GM12878 (cell line): ENCODE measurements at regions not wholly inside any gene's neighbourhood (a gene's known extent, or its start where the extent isn't known, plus 50 kb on each side); places are given as distances from the start of the nearest gene placed in this dataset.

ENCODE experiments used
- BHLHE40 ChIP-seq, 2 experiments: fragments of 450-650 bp in 1 of 2; IDR thresholded peaks; 2 replicates each; pipeline ENCODE4 v1.6.1; 2011 to 2017; ENCODE audit warnings: low read depth in 2 of 2, borderline replicate concordance in 1 of 2, improper control_type of control experiment in 1 of 2, low read length in 1 of 2, mild to moderate bottlenecking in 1 of 2
- EZH2 ChIP-seq: IDR thresholded peaks from 2 replicates; pipeline ENCODE4 v1.6.1; 2012; ENCODE audit warnings: low read depth, mild to moderate bottlenecking, control low read depth, inconsistent platforms, low read length, borderline replicate concordance; ENCODE audit not compliant: control insufficient read depth
- FOXK2 ChIP-seq: fragments of 450-650 bp; IDR thresholded peaks from 2 replicates; pipeline ENCODE4 v1.6.1; 2017; ENCODE audit warnings: mild to moderate bottlenecking, moderate library complexity
- POLR2A ChIP-seq: IDR thresholded peaks from 2 replicates; pipeline ENCODE4 v1.6.1; 2011; ENCODE audit warnings: low read depth, mild to moderate bottlenecking, low read length
- RUNX3 ChIP-seq: IDR thresholded peaks from 2 replicates; pipeline ENCODE4 v1.6.1; 2012; ENCODE audit warnings: low read length, inconsistent platforms
- TF ChIP-seq, protein P1 (sequence below): IDR thresholded peaks from 2 replicates; pipeline ENCODE4 v1.6.1; 2012; ENCODE audit warnings: low read depth, low read length, improper control_type of control experiment
- TF ChIP-seq, protein P2 (sequence below), 3 experiments: IDR thresholded peaks in 2 of 3; conservative IDR thresholded peaks in 1 of 3; 2 replicates each; pipeline ENCODE4 v1.5.1; 2011; ENCODE audit warnings: low read depth in 3 of 3, low read length in 3 of 3, mild to moderate bottlenecking in 3 of 3, control low read depth in 2 of 3, moderate library complexity in 2 of 3, inconsistent platforms in 1 of 3, mixed read lengths in 1 of 3; ENCODE audit not compliant: control insufficient read depth in 2 of 3, insufficient read depth in 1 of 3; ENCODE audit errors: extremely low read depth in 1 of 3

DNA sequence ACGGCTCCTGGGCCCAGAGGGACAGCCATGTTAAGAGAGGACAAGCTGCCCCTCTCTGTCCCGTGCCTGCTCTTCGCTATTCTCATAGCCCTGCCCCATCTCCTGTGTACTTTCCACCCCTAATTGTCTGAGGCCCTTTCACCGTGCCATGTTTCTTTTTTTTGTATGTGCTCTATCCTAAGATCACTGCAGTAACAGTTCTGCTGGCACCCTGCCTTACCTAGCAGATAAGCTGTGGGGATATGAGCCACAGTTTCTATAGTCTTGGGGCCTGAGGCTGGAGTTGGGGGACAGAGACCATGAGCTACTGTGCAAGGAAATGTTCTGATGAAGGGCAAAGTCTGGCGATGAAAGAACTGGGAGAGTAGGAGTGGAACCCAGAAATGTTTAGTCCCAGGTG is 269.5 kb upstream of the CITED2 start:
- TF ChIP-seq POLR2A, result no peak
- TF ChIP-seq EZH2, result no peak
- TF ChIP-seq RUNX3, result no peak
- TF ChIP-seq, protein P1, sequence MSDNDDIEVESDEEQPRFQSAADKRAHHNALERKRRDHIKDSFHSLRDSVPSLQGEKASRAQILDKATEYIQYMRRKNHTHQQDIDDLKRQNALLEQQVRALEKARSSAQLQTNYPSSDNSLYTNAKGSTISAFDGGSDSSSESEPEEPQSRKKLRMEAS, result no peak
- no peak for TF ChIP-seq FOXK2
- TF ChIP-seq, protein P2, sequence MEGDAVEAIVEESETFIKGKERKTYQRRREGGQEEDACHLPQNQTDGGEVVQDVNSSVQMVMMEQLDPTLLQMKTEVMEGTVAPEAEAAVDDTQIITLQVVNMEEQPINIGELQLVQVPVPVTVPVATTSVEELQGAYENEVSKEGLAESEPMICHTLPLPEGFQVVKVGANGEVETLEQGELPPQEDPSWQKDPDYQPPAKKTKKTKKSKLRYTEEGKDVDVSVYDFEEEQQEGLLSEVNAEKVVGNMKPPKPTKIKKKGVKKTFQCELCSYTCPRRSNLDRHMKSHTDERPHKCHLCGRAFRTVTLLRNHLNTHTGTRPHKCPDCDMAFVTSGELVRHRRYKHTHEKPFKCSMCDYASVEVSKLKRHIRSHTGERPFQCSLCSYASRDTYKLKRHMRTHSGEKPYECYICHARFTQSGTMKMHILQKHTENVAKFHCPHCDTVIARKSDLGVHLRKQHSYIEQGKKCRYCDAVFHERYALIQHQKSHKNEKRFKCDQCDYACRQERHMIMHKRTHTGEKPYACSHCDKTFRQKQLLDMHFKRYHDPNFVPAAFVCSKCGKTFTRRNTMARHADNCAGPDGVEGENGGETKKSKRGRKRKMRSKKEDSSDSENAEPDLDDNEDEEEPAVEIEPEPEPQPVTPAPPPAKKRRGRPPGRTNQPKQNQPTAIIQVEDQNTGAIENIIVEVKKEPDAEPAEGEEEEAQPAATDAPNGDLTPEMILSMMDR (IDR thresholded peaks at IDR 0.05 in 2 of 3, conservative IDR thresholded peaks at IDR 0.05 in 1 of 3; ENCODE audit: control insufficient read depth in 2 of 3, extremely low read depth in 1 of 3, insufficient read depth in 1 of 3, low read depth in 3 of 3, low read length in 3 of 3), result no peak
- no peak for TF ChIP-seq BHLHE40 (IDR thresholded peaks at IDR 0.05; ENCODE audit: borderline replicate concordance in 1 of 2, low read depth in 2 of 2, low read length in 1 of 2)
